ENCODE measurements at regions not wholly inside any gene's neighbourhood (a gene's known extent, or its start where the extent isn't known, plus 50 kb on each side); places are given as distances from the start of the nearest gene placed in this dataset.
"Not testable (repeated sequence)": the region's sequence is repeated elsewhere in the genome, so short reads cannot be mapped to it uniquely, and the experiment has no call there.

DNA sequence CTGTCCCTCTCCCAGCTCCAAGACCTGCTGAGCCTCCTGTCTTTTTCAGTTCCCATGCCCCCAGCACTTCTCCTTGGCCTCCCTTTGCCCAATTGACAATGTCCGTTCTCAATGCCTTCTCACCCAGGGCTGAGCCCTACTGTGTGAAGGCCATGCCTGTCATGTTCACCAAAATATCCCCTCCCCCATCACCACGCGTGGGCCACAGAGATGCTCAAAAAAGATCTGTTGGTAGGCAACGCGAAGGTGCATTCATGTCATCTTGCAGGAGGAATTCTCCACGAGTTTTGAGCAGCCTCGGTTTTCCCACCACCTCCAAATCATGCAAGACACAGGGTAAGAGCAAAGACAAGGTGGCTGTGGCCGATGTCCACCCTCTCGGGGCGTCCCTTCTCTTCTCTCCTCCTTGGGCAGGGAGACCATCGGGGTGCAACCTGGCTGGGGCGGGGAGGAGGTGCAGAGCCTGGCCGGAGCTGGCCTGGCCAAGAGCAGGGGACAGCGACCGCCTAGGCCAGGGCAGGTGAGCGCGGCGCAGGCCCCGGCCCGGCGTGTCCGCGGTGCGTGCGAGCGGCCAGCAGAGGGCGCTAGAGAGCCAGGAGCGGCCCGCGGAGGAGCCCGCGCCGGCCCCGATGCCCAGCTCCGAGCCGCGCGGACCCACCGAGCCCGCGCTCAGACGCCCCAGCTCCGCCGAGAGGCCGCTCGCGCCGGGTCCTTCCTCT, 56.3 kb upstream of the KRTAP5-11 start:
- no CpG with 5 or more reads among the region's 48 CpGs for WGBS (ENCODE audit: insufficient coverage, insufficient read length)

DNA sequence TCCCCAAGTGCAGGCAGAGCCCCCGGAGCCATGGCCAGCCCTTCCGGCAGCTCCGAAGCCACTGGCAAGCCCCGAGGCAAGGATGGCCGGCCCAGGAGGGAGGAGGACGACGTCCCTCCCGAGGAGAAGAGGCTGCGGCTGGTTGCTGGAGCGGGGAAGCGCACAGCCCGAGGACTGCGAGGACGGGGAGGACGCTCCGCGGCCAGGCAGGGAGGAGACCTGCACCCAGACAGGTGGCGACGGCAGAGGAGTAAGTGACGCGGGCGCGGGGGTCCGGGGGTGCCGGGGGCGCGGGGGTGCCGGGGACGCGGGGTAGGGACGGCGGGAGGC, 56.8 kb upstream of the KRTAP5-11 start:
- H3K27me3 ChIP-seq (ENCODE audit: control insufficient read depth, insufficient read depth, low read length); DNase-seq (ENCODE audit: low read depth, low spot score); H3K4me1 ChIP-seq (ENCODE audit: control insufficient read depth, insufficient read depth, low read length); H3K9me3 ChIP-seq (ENCODE audit: control insufficient read depth, insufficient read depth, low read length); H3K27ac ChIP-seq (ENCODE audit: low read length); H3K36me3 ChIP-seq (ENCODE audit: control insufficient read depth, insufficient read depth, low read length): not testable (repeated sequence)
- peak overlapping the region; percentile 26; the same call in 1 of the 2 replicates for H3K4me3 ChIP-seq (ENCODE audit: low read length)
- WGBS (ENCODE audit: insufficient coverage, insufficient read length): no CpG with 5 or more reads among the region's 32 CpGs

More for the DNA sequence above, 56.3 kb upstream of the KRTAP5-11 start:
- not testable (repeated sequence) for DNase-seq (ENCODE audit: low read depth, low spot score); H3K27ac ChIP-seq (ENCODE audit: low read length); H3K4me3 ChIP-seq (ENCODE audit: low read length); H3K9me3 ChIP-seq (ENCODE audit: control insufficient read depth, insufficient read depth, low read length); H3K27me3 ChIP-seq (ENCODE audit: control insufficient read depth, insufficient read depth, low read length); H3K4me1 ChIP-seq (ENCODE audit: control insufficient read depth, insufficient read depth, low read length); H3K36me3 ChIP-seq (ENCODE audit: control insufficient read depth, insufficient read depth, low read length)

DNA sequence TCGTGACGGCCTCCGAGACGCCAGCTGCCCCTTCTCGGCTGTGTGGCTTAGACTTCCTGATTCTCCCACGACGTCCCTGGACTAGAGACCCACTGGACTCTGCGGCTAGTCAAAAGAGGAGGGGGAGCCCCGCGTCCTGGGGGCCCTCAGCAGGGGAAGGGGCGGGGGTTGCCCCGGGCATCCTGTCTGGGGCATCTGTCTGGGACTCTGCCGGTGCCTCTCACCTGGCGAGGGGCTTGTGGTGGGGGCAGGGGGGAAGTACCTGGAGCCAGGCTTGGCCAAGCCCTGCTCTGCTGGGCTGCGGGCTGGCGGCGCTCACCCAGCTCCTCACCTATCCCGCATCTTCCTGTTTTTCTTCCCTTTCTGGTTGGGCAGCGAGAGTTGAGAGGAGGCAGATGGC, 57.2 kb upstream of the KRTAP5-11 start:
- not testable (repeated sequence) for H3K36me3 ChIP-seq (ENCODE audit: control insufficient read depth, insufficient read depth, low read length); H3K9me3 ChIP-seq (ENCODE audit: control insufficient read depth, insufficient read depth, low read length); DNase-seq (ENCODE audit: low read depth, low spot score); H3K4me3 ChIP-seq (ENCODE audit: low read length); H3K27ac ChIP-seq (ENCODE audit: low read length); H3K27me3 ChIP-seq (ENCODE audit: control insufficient read depth, insufficient read depth, low read length); H3K4me1 ChIP-seq (ENCODE audit: control insufficient read depth, insufficient read depth, low read length)
- WGBS (ENCODE audit: insufficient coverage, insufficient read length): no CpG with 5 or more reads among the region's 19 CpGs

DNA sequence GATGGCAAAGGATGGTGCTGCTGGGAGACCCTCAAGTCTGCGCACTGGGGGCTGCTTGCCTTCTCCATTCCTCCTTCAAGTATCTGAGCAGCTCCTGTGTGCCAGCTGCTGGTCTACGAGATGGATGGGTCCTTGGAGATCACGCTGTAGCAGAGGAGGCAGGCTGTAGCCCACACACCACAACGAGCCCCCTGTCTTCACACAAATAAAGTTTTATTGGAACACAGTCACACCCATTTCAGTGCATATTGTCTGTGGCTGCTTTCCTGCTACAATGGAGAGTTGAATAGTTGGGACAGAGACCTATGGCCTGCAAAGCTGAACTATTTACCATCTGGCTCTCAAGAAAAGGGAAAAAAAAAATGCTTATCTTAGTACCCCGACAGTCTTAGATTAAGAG, 64.4 kb upstream of the KRTAP5-11 start:
- H3K27ac ChIP-seq (ENCODE audit: low read length); H3K4me3 ChIP-seq (ENCODE audit: low read length); DNase-seq (ENCODE audit: low read depth, low spot score); H3K9me3 ChIP-seq (ENCODE audit: control insufficient read depth, insufficient read depth, low read length); H3K36me3 ChIP-seq (ENCODE audit: control insufficient read depth, insufficient read depth, low read length); H3K27me3 ChIP-seq (ENCODE audit: control insufficient read depth, insufficient read depth, low read length); H3K4me1 ChIP-seq (ENCODE audit: control insufficient read depth, insufficient read depth, low read length): not testable (repeated sequence)
- WGBS (ENCODE audit: insufficient coverage, insufficient read length): no CpG with 5 or more reads among the region's 5 CpGs

- not testable (repeated sequence) for H3K27ac ChIP-seq (ENCODE audit: low read length); H3K4me3 ChIP-seq (ENCODE audit: low read length); DNase-seq (ENCODE audit: low read depth, low spot score); H3K9me3 ChIP-seq (ENCODE audit: control insufficient read depth, insufficient read depth, low read length); H3K27me3 ChIP-seq (ENCODE audit: control insufficient read depth, insufficient read depth, low read length); H3K4me1 ChIP-seq (ENCODE audit: control insufficient read depth, insufficient read depth, low read length); H3K36me3 ChIP-seq (ENCODE audit: control insufficient read depth, insufficient read depth, low read length)
- no CpG with 5 or more reads among the region's 5 CpGs for WGBS (ENCODE audit: insufficient coverage, insufficient read length)
Observed at GRCh38 chr11:71652998-71653397, 70.3 kb upstream of the KRTAP5-11 start.

DNA sequence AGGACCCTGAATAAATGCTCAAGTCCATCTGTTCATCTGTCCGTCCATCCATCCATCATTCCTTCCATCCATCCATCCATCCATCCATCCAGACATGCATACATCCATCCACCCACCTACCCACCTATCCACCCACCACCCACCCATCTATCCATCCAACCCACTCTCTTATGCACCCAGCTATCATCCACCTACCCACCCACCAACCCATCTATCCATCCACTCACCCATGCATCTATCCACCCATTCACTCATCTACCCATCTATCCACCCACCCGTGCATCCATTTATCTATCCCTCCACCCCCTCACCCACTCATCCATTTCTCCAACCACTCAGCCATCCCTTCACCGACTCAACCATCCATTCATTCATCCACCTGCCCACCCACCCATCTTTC, 71.7 kb upstream of the KRTAP5-11 start:
- H3K4me3 ChIP-seq (ENCODE audit: low read length); DNase-seq (ENCODE audit: low read depth, low spot score); H3K9me3 ChIP-seq (ENCODE audit: control insufficient read depth, insufficient read depth, low read length); H3K27me3 ChIP-seq (ENCODE audit: control insufficient read depth, insufficient read depth, low read length); H3K4me1 ChIP-seq (ENCODE audit: control insufficient read depth, insufficient read depth, low read length); H3K27ac ChIP-seq (ENCODE audit: low read length); H3K36me3 ChIP-seq (ENCODE audit: control insufficient read depth, insufficient read depth, low read length): not testable (repeated sequence)
- WGBS (ENCODE audit: insufficient coverage, insufficient read length): no CpG with 5 or more reads among the region's 3 CpGs

DNA sequence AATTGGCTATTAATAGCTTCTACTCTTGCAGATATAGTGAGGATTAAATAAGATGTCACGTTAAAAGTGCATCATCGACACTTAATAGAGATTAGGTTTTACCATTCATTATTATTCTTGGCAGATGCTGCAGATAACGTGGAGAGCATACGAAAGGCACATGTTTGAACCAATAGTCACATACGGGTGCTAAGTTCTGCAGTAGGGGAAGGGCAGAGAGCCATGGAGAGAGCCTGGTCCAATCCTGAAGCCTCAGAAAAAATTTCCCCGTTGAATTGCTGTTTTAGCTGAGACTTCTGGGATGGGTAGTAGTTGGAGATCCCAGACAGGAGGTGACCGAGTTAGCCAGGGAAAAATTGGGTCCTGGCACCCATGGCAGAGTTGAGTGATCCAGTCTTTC, 72.4 kb upstream of the KRTAP5-11 start:
- H3K4me1 ChIP-seq (ENCODE audit: control insufficient read depth, insufficient read depth, low read length); H3K4me3 ChIP-seq (ENCODE audit: low read length); H3K27me3 ChIP-seq (ENCODE audit: control insufficient read depth, insufficient read depth, low read length); H3K36me3 ChIP-seq (ENCODE audit: control insufficient read depth, insufficient read depth, low read length); DNase-seq (ENCODE audit: low read depth, low spot score); H3K9me3 ChIP-seq (ENCODE audit: control insufficient read depth, insufficient read depth, low read length); H3K27ac ChIP-seq (ENCODE audit: low read length): not testable (repeated sequence)
- no CpG with 5 or more reads among the region's 7 CpGs for WGBS (ENCODE audit: insufficient coverage, insufficient read length)

DNA sequence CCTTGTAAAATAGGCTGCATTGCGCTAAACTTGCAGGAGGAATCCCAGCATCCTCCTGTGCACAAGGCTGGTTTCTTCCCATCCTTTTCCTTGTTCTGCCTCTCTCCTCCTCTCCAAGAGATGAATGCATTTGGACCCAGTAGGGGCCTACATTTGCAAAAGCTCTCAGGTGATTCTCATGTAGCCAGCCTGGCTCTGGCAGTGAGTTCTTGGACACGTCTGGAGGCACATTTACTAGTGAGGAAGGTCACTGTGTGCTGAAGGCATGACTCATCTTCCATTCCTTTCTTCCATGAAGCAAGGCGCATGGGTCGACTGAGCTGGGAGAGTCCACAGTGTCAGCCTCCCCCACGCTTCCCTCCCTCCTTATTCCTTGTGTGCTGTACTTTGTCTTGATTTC, 73.8 kb upstream of the KRTAP5-11 start:
- H3K27me3 ChIP-seq (ENCODE audit: control insufficient read depth, insufficient read depth, low read length); H3K4me1 ChIP-seq (ENCODE audit: control insufficient read depth, insufficient read depth, low read length); H3K4me3 ChIP-seq (ENCODE audit: low read length); H3K36me3 ChIP-seq (ENCODE audit: control insufficient read depth, insufficient read depth, low read length); H3K27ac ChIP-seq (ENCODE audit: low read length); DNase-seq (ENCODE audit: low read depth, low spot score); H3K9me3 ChIP-seq (ENCODE audit: control insufficient read depth, insufficient read depth, low read length): not testable (repeated sequence)
- WGBS (ENCODE audit: insufficient coverage, insufficient read length): no CpG with 5 or more reads among the region's 5 CpGs

DNA sequence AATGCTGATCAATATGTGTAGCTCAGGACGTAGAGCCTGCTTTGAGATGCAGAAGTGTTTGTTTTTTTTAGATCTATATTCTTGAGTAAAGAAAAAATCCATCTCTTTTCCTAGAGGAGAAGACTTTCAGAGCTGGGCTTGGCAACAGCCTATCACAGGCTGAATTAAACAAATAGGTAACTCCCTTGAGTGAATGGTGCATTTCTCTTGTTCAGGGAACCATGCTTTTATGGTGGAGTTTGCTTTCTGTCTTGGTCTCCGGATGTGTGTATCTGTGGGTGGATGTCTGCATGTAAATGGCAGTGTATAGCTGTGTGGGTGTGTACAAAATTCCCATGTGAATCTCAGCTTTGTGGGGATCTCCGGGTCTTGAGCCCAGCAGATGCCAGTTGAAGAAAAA, 82.3 kb upstream of the KRTAP5-11 start:
- H3K4me1 ChIP-seq (ENCODE audit: control insufficient read depth, insufficient read depth, low read length); H3K36me3 ChIP-seq (ENCODE audit: control insufficient read depth, insufficient read depth, low read length); DNase-seq (ENCODE audit: low read depth, low spot score); H3K4me3 ChIP-seq (ENCODE audit: low read length); H3K27ac ChIP-seq (ENCODE audit: low read length); H3K9me3 ChIP-seq (ENCODE audit: control insufficient read depth, insufficient read depth, low read length); H3K27me3 ChIP-seq (ENCODE audit: control insufficient read depth, insufficient read depth, low read length): not testable (repeated sequence)
- no CpG with 5 or more reads among the region's 3 CpGs for WGBS (ENCODE audit: insufficient coverage, insufficient read length)

GRCh38 chr11:71698110-71698509, 115.4 kb upstream of the KRTAP5-11 start:
- not testable (repeated sequence) for H3K4me3 ChIP-seq (ENCODE audit: low read length)

DNA sequence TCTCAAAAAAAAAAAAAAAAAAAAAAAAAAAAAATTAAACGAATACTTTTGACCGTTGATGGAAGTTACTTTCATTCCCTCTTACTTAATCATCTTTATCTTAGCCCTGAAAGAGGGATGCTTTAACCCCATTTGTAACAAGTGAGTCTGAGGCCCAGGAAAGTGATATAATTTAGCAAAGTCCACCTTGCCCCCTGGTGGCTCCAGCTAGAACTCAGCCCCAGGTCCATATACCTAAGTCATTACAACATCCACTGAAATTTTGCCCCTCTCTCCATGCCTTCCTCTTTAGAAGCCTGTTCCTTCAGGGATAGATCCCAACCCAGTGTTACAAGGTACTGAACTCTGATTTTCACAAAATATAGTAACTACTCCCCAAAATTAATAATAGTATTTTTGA, 116.3 kb upstream of the KRTAP5-11 start:
- WGBS (ENCODE audit: insufficient coverage, insufficient read length): no CpG with 5 or more reads among the region's 2 CpGs
- not testable (repeated sequence) for H3K36me3 ChIP-seq (ENCODE audit: control insufficient read depth, insufficient read depth, low read length); H3K4me1 ChIP-seq (ENCODE audit: control insufficient read depth, insufficient read depth, low read length); H3K27me3 ChIP-seq (ENCODE audit: control insufficient read depth, insufficient read depth, low read length); H3K9me3 ChIP-seq (ENCODE audit: control insufficient read depth, insufficient read depth, low read length); H3K27ac ChIP-seq (ENCODE audit: low read length); H3K4me3 ChIP-seq (ENCODE audit: low read length)
- peak; percentile 20 for DNase-seq (ENCODE audit: low read depth, low spot score)

More at GRCh38 chr11:71698110-71698509, 115.4 kb upstream of the KRTAP5-11 start:
- not testable (repeated sequence) for H3K9me3 ChIP-seq (ENCODE audit: control insufficient read depth, insufficient read depth, low read length); H3K36me3 ChIP-seq (ENCODE audit: control insufficient read depth, insufficient read depth, low read length); H3K27me3 ChIP-seq (ENCODE audit: control insufficient read depth, insufficient read depth, low read length); DNase-seq (ENCODE audit: low read depth, low spot score); H3K4me1 ChIP-seq (ENCODE audit: control insufficient read depth, insufficient read depth, low read length); H3K27ac ChIP-seq (ENCODE audit: low read length)
